H9 (cell line): ENCODE measurements at regions not wholly inside any gene's neighbourhood (a gene's known extent, or its start where the extent isn't known, plus 50 kb on each side); places are given as distances from the start of the nearest gene placed in this dataset.

ENCODE experiments used
- DNase-seq: peaks from one replicate; pipeline ENCODE4 v3.0.0-alpha.2; 2017
- H2AFZ ChIP-seq: one replicate; pipeline ENCODE4 v1.6.1; 2013; ENCODE audit warnings: mild to moderate bottlenecking, low read length, control low read depth, moderate library complexity
- H2AK5ac ChIP-seq: 2 replicates; pipeline ENCODE4 v1.6.1; 2013; ENCODE audit warnings: low read length, control low read depth, mixed read lengths; ENCODE audit not compliant: insufficient read length
- H2BK120ac ChIP-seq: one replicate; pipeline ENCODE4 v1.6.1; 2013; ENCODE audit warnings: low read depth, mild to moderate bottlenecking, low read length, control low read depth, inconsistent platforms; ENCODE audit not compliant: poor library complexity, severe bottlenecking
- H2BK12ac ChIP-seq: 2 replicates; pipeline ENCODE4 v1.6.1; 2013; ENCODE audit warnings: low read length, control low read depth, mixed read lengths, low read depth; ENCODE audit not compliant: insufficient read length
- H2BK15ac ChIP-seq: 2 replicates; pipeline ENCODE4 v1.6.1; 2013; ENCODE audit warnings: low read depth, low read length, control low read depth
- H2BK20ac ChIP-seq: one replicate; pipeline ENCODE4 v1.6.1; 2013; ENCODE audit warnings: low read depth, mild to moderate bottlenecking, low read length, control low read depth, inconsistent platforms; ENCODE audit not compliant: poor library complexity, severe bottlenecking
- H2BK5ac ChIP-seq: 2 replicates; pipeline ENCODE4 v1.6.1; 2013; ENCODE audit warnings: low read length, control low read depth, mixed read lengths; ENCODE audit not compliant: insufficient read length
- H3K14ac ChIP-seq: 2 replicates; pipeline ENCODE4 v1.6.1; 2013; ENCODE audit warnings: low read length, control low read depth; ENCODE audit not compliant: insufficient read depth
- H3K18ac ChIP-seq: 2 replicates; pipeline ENCODE4 v1.6.1; 2013; ENCODE audit warnings: low read depth, mild to moderate bottlenecking, mixed read lengths, low read length, control low read depth; ENCODE audit not compliant: insufficient read length
- H3K23ac ChIP-seq: 2 replicates; pipeline ENCODE4 v1.6.1; 2013; ENCODE audit warnings: low read length, control low read depth, mixed read lengths, low read depth; ENCODE audit not compliant: insufficient read length
- H3K23me2 ChIP-seq: 2 replicates; pipeline ENCODE4 v1.6.1; 2013; ENCODE audit warnings: low read depth, mild to moderate bottlenecking, mixed read lengths, low read length, control low read depth; ENCODE audit not compliant: insufficient read length, poor library complexity, severe bottlenecking
- H3K27ac ChIP-seq: 2 replicates; pipeline ENCODE4 v1.5.1; 2013; ENCODE audit warnings: low read length, control low read depth, mixed read lengths, low read depth; ENCODE audit not compliant: insufficient read length
- H3K27me3 ChIP-seq: 2 replicates; pipeline ENCODE4 v1.6.1; 2013; ENCODE audit warnings: low read length, control low read depth, inconsistent platforms; ENCODE audit not compliant: insufficient read depth
- H3K4ac ChIP-seq: 2 replicates; pipeline ENCODE4 v1.6.1; 2013; ENCODE audit warnings: low read depth, mild to moderate bottlenecking, control low read depth, inconsistent platforms, low read length, moderate library complexity
- H3K4me1 ChIP-seq: 2 replicates; pipeline ENCODE4 v1.6.1; 2013; ENCODE audit warnings: low read length, control low read depth, inconsistent platforms; ENCODE audit not compliant: insufficient read depth
- H3K4me2 ChIP-seq: 2 replicates; pipeline ENCODE4 v1.6.1; 2013; ENCODE audit warnings: low read length, control low read depth, mixed read lengths; ENCODE audit not compliant: insufficient read length, insufficient read depth
- H3K56ac ChIP-seq: 2 replicates; pipeline ENCODE4 v1.6.1; 2013; ENCODE audit warnings: low read depth, mild to moderate bottlenecking, mixed read lengths, low read length, control low read depth; ENCODE audit not compliant: insufficient read length
- H3K79me1 ChIP-seq: 2 replicates; pipeline ENCODE4 v1.6.1; 2013; ENCODE audit warnings: low read depth, mild to moderate bottlenecking, moderate library complexity, low read length, control low read depth, inconsistent platforms; ENCODE audit not compliant: insufficient read depth, poor library complexity, severe bottlenecking
- H3K79me2 ChIP-seq: 2 replicates; pipeline ENCODE4 v1.6.1; 2013; ENCODE audit warnings: low read length, control low read depth, inconsistent platforms; ENCODE audit not compliant: insufficient read depth
- H3K9ac ChIP-seq: 2 replicates; pipeline ENCODE4 v1.6.1; 2013; ENCODE audit warnings: low read length, control low read depth, mixed read lengths; ENCODE audit not compliant: insufficient read length; ENCODE audit errors: extremely low read depth
- H3K9me3 ChIP-seq: one replicate; pipeline ENCODE4 v1.6.1; 2013; ENCODE audit warnings: low read depth, low read length, inconsistent platforms; ENCODE audit not compliant: control insufficient read depth
- H3T11ph ChIP-seq: one replicate; pipeline ENCODE4 v1.6.1; 2013; ENCODE audit warnings: mild to moderate bottlenecking, low read length, control low read depth, inconsistent platforms
- H4K20me1 ChIP-seq: one replicate; pipeline ENCODE4 v1.6.1; 2013; ENCODE audit not compliant: control insufficient read depth, insufficient read length, insufficient read depth
- H4K5ac ChIP-seq: 2 replicates; pipeline ENCODE4 v1.6.1; 2013; ENCODE audit warnings: low read depth, mild to moderate bottlenecking, mixed read lengths, low read length, control low read depth; ENCODE audit not compliant: insufficient read length
- H4K8ac ChIP-seq: replicated peaks from 2 replicates; pipeline ENCODE4 v1.6.1; 2013; ENCODE audit warnings: low read length, control low read depth, mixed read lengths, low read depth; ENCODE audit not compliant: insufficient read length
- H4K91ac ChIP-seq: 2 replicates; pipeline ENCODE4 v1.6.1; 2013; ENCODE audit warnings: low read depth, mild to moderate bottlenecking, moderate library complexity, mixed read lengths, low read length, control low read depth; ENCODE audit not compliant: insufficient read length
- H3K27ac Mint-ChIP-seq, 3 experiments: 2 replicates in 2 of 3; 3 replicates in 1 of 3; pipeline ENCODE4 v1.8.0; 2020 to 2021; ENCODE audit warnings: mixed read lengths in 3 of 3, mild to moderate bottlenecking in 1 of 3, moderate library complexity in 1 of 3
- H3K27me3 Mint-ChIP-seq: 2 replicates; pipeline ENCODE4 v1.8.0; 2021; ENCODE audit warnings: low read depth, mild to moderate bottlenecking, moderate library complexity, mixed read lengths
- H3K36me3 Mint-ChIP-seq, 3 experiments: 2 replicates in 2 of 3; 3 replicates in 1 of 3; pipeline ENCODE4 v1.8.0; 2020 to 2021; ENCODE audit warnings: low read depth in 3 of 3, mixed read lengths in 3 of 3; ENCODE audit not compliant: insufficient read depth in 1 of 3
- H3K4me1 Mint-ChIP-seq, 2 experiments: 2 replicates each; pipeline ENCODE4 v1.8.0; 2020; ENCODE audit warnings: mixed read lengths in 2 of 2
- H3K4me3 Mint-ChIP-seq, 2 experiments: 2 replicates in 1 of 2; 3 replicates in 1 of 2; pipeline ENCODE4 v1.8.0; 2020 to 2021; ENCODE audit warnings: mild to moderate bottlenecking in 2 of 2, mixed read lengths in 2 of 2, moderate library complexity in 1 of 2
- H3K9me3 Mint-ChIP-seq, 2 experiments: 2 replicates in 1 of 2; 3 replicates in 1 of 2; pipeline ENCODE4 v1.8.0; 2020; ENCODE audit warnings: mild to moderate bottlenecking in 2 of 2, mixed read lengths in 2 of 2, moderate library complexity in 1 of 2
- WGBS: extraction: QIAGEN DNeasy Blood & Tissue Kit; methylation state at CpG from one replicate; pipeline ENCODE4 v1.1.7; 2013; ENCODE audit warnings: missing lambda C conversion rate, low lambda C conversion rate, mixed read lengths; ENCODE audit not compliant: insufficient read length; ENCODE audit errors: extremely low coverage; 5-methylcytosine and 5-hydroxymethylcytosine counted together
- TF ChIP-seq, protein P1 (sequence below): fragments of 200-600 bp; sonication (generic); conservative IDR thresholded peaks from 3 replicates; pipeline ENCODE4 v1.8.0; 2021; ENCODE audit warnings: antibody characterized with exemption, mild to moderate bottlenecking

DNA sequence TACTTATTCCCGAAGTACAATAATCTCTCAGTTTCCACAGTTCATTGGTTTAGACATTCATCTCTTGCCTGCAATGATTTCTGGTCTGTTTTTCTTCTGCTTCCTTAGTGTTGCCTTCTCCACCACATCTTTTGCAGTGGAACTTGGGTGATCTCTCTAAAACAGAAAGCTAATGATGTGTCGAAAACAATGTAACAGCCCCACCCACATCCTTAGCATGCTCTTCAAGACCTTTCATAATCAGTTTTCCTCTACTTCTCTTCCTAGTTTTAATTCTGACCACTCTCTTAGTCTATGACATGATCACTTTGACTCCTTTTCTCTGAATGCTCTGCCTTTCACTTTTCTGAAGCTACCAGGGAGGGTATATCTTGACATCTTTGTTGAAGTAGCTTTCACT lies 1007.9 kb upstream of the CITED2 start:
- peaks cover 12 to 24% (median 23%) of the 10 kb centered on the region in 3 experiments for H3K36me3 Mint-ChIP-seq
- no peak overlapping the region for H3K27ac ChIP-seq
- H4K20me1 ChIP-seq, result no peaks in the 10 kb centered on the region
- no peaks in the 10 kb centered on the region for H3K79me2 ChIP-seq
- H3K9me3 ChIP-seq, result peaks cover 14% of the 10 kb centered on the region
- no peak overlapping the region for H2BK15ac ChIP-seq
- no peak overlapping the region for H3K9ac ChIP-seq
- no peak overlapping the region for H3T11ph ChIP-seq
- H3K14ac ChIP-seq, result no peak overlapping the region
- no peak overlapping the region for H4K8ac ChIP-seq
- H3K18ac ChIP-seq, result no peak overlapping the region
- H3K79me1 ChIP-seq, result no peaks in the 10 kb centered on the region
- H3K27ac Mint-ChIP-seq, result no peak overlapping the region
- H2BK5ac ChIP-seq, result no peak overlapping the region
- H3K23me2 ChIP-seq, result no peaks in the 10 kb centered on the region
- WGBS, result no CpG with 5 or more reads among the region's 2 CpGs
- H3K23ac ChIP-seq, result no peak overlapping the region
- H3K4me1 Mint-ChIP-seq, result no peaks in the 10 kb centered on the region
- H4K5ac ChIP-seq, result no peak overlapping the region
- H3K4me3 Mint-ChIP-seq, result no peak overlapping the region
- H2BK12ac ChIP-seq, result no peak overlapping the region
- no peak overlapping the region for H3K56ac ChIP-seq
- H3K4me1 ChIP-seq, result no peaks in the 10 kb centered on the region
- H3K4ac ChIP-seq, result no peak overlapping the region
- H3K9me3 Mint-ChIP-seq, result peaks cover 21 to 24% of the 10 kb centered on the region in 2 experiments
- no peak overlapping the region for H2AFZ ChIP-seq
- H3K4me2 ChIP-seq, result no peak overlapping the region
- no peak overlapping the region for H2AK5ac ChIP-seq
- no peaks in the 10 kb centered on the region for H3K27me3 ChIP-seq
- H2BK20ac ChIP-seq, result no peak overlapping the region
- DNase-seq, result no peak
- H3K27me3 Mint-ChIP-seq, result no peaks in the 10 kb centered on the region
- H2BK120ac ChIP-seq, result no peak overlapping the region
- TF ChIP-seq, protein P1, sequence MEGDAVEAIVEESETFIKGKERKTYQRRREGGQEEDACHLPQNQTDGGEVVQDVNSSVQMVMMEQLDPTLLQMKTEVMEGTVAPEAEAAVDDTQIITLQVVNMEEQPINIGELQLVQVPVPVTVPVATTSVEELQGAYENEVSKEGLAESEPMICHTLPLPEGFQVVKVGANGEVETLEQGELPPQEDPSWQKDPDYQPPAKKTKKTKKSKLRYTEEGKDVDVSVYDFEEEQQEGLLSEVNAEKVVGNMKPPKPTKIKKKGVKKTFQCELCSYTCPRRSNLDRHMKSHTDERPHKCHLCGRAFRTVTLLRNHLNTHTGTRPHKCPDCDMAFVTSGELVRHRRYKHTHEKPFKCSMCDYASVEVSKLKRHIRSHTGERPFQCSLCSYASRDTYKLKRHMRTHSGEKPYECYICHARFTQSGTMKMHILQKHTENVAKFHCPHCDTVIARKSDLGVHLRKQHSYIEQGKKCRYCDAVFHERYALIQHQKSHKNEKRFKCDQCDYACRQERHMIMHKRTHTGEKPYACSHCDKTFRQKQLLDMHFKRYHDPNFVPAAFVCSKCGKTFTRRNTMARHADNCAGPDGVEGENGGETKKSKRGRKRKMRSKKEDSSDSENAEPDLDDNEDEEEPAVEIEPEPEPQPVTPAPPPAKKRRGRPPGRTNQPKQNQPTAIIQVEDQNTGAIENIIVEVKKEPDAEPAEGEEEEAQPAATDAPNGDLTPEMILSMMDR, result no peak
- no peak overlapping the region for H4K91ac ChIP-seq
